Epithelial cell of esophagus (primary cell): ENCODE measurements at regions not wholly inside any gene's neighbourhood (a gene's known extent, or its start where the extent isn't known, plus 50 kb on each side); places are given as distances from the start of the nearest gene placed in this dataset.

Source experiments
- DNase-seq: peaks from one replicate; pipeline ENCODE4 v3.0.0; 2010; ENCODE audit warnings: low read depth
- H3K4me3 ChIP-seq: 2 replicates; pipeline ENCODE4 v1.5.1; 2011; ENCODE audit warnings: mild to moderate bottlenecking, low read length, control low read depth
- CTCF ChIP-seq: IDR thresholded peaks from 2 replicates; pipeline ENCODE4 v1.5.1; 2011; ENCODE audit warnings: low read depth, mild to moderate bottlenecking, low read length, control low read depth, inconsistent platforms; ENCODE audit not compliant: insufficient read depth; ENCODE audit errors: missing control alignments

- DNase-seq, result no peak
- H3K4me3 ChIP-seq, result no peak overlapping the region
- no peak for TF ChIP-seq CTCF
Observed at GRCh38 chr2:157932480-157933159, 56.5 kb upstream of the ACVR1 start.

- DNase-seq, result no peak
- no peak overlapping the region for H3K4me3 ChIP-seq
- no peak for TF ChIP-seq CTCF
Observed at GRCh38 chr2:157931542-157931941, 55.4 kb upstream of the ACVR1 start.

- DNase-seq, result no peak
- H3K4me3 ChIP-seq, result no peak overlapping the region
- TF ChIP-seq CTCF, result no peak
Observed at GRCh38 chr2:157930728-157931127, 54.6 kb upstream of the ACVR1 start.

GRCh38 chr2:157929871-157930667 lies 53.9 kb upstream of the ACVR1 start:
- no peak overlapping the region for H3K4me3 ChIP-seq
- TF ChIP-seq CTCF, result no peak
- DNase-seq, result no peak

GRCh38 chr2:157928372-157928771 lies 52.2 kb upstream of the ACVR1 start:
- DNase-seq, result no peak
- TF ChIP-seq CTCF, result no peak
- no peak overlapping the region for H3K4me3 ChIP-seq

DNA sequence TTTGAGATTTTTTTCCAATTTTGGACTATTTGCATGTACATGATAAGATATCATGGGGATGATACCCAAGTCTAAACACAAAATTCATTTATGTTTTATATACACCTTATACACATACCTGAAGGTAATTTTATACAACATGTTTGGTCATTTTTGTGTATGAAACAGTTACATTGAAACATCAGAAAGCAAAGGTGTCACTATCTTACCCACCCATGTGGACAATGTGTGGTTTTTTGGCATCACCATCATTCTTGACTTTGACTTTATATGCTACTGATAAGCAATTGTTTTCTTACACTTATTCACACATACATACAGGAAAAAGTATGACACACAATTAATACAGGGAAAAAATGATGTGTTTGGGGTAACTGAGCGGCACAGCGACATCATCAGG lies 51.0 kb upstream of the ACVR1 start:
- no peak overlapping the region for H3K4me3 ChIP-seq
- no peak for DNase-seq
- TF ChIP-seq CTCF, result no peak
